Panc1 (cell line): ENCODE measurements at regions not wholly inside any gene's neighbourhood (a gene's known extent, or its start where the extent isn't known, plus 50 kb on each side); places are given as distances from the start of the nearest gene placed in this dataset.

Experiments
- CTCF ChIP-seq: fragments of 450-650 bp; IDR thresholded peaks from 2 replicates; pipeline ENCODE4 v1.5.1; 2017; ENCODE audit warnings: mild to moderate bottlenecking
- POLR2AphosphoS5 ChIP-seq: IDR thresholded peaks from 2 replicates; pipeline ENCODE4 v1.6.1; 2012; ENCODE audit warnings: mild to moderate bottlenecking, low read depth, low read length, moderate library complexity
- REST ChIP-seq, 2 experiments: IDR thresholded peaks; 2 replicates each; pipeline ENCODE4 v1.6.1; 2011 to 2012; ENCODE audit warnings: low read depth in 2 of 2, control low read depth in 1 of 2, low read length in 1 of 2, mild to moderate bottlenecking in 1 of 2, moderate library complexity in 1 of 2; ENCODE audit not compliant: insufficient read depth in 1 of 2
- SIN3A ChIP-seq: IDR thresholded peaks from 2 replicates; pipeline ENCODE4 v1.6.1; 2012; ENCODE audit warnings: low read depth, mild to moderate bottlenecking, low read length, moderate library complexity, borderline replicate concordance; ENCODE audit not compliant: insufficient read depth
- TCF7L2 ChIP-seq: IDR thresholded peaks from 2 replicates; pipeline ENCODE4 v1.6.1; 2011; ENCODE audit warnings: mild to moderate bottlenecking, low read depth, low read length, inconsistent platforms

DNA sequence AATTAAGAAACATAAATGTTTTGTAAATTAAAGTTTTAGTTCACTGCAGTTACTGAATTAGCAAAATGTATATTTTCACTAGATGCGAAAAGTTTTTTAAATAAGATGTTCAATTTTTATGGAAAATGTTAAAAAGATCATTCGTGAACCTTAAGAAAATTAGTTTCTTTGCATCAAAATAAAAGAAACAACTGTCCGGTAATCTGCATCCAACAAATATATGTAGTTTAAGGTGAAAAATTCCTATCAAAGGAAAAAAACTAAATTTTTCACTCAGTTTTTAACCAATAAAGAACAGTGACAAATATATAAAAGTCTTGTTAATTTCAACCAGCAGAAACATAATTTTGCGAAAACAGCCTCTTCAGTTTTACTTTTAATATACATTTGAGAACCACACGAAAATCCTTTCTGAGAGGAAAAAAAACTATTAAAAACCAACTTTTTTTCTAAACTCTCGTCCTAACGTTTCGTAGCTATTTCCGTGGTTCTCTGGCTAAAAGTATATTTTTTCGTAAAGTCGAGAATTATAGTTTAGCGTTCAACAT is 64.5 kb downstream of the KCNRG start:
- TF ChIP-seq SIN3A (no peak), CTCF (no peak), POLR2AphosphoS5 (no peak), REST (IDR thresholded peaks at IDR 0.05; ENCODE audit: insufficient read depth in 1 of 2, low read depth in 2 of 2, low read length in 1 of 2) (no peak), TCF7L2 (no peak)
